ENCODE measurements at regions not wholly inside any gene's neighbourhood (a gene's known extent, or its start where the extent isn't known, plus 50 kb on each side); places are given as distances from the start of the nearest gene placed in this dataset.

GRCh38 chr2:200104015-200104414, 148.6 kb downstream of the MAIP1 start:
- Histone ChIP-seq H3K9me3 (ENCODE audit: low read depth) (no peaks in the 10 kb centered on the region), H3K27me3 (no peaks in the 10 kb centered on the region), H2AFZ (replicated peaks) (no peak overlapping the region), H3K27ac (no peak overlapping the region), H3K4me2 (no peak overlapping the region), H3K4me3 (no peak overlapping the region), H3K79me2 (ENCODE audit: low read depth) (no peaks in the 10 kb centered on the region), H3K36me3 (no peaks in the 10 kb centered on the region), H4K20me1 (ENCODE audit: low read depth) (no peaks in the 10 kb centered on the region), H3K9ac (no peak overlapping the region), H3F3A (ENCODE audit: low read depth) (no peaks in the 10 kb centered on the region), H3K4me1 (peaks cover 4% of the 10 kb centered on the region)
- Mint-ChIP-seq H3K27me3 (ENCODE audit: insufficient read depth, low read depth) (peaks cover 2% of the 10 kb centered on the region), H3K4me3 (no peak overlapping the region), H3K27ac (no peak overlapping the region), H3K4me1 (no peaks in the 10 kb centered on the region), H3K9me3 (no peaks in the 10 kb centered on the region), H3K36me3 (no peaks in the 10 kb centered on the region)
- no peak for TF ChIP-seq EZH2 (IDR thresholded peaks at IDR 0.05)
- no peak for TF ChIP-seq CTCF (IDR thresholded peaks at IDR 0.05)
- no peak for TF ChIP-seq EZH2phosphoT487 (IDR thresholded peaks at IDR 0.05)
- no peak for DNase-seq (ENCODE audit: low spot score)

- Mint-ChIP-seq H3K4me3 (no peak overlapping the region), H3K27me3 (ENCODE audit: insufficient read depth, low read depth) (peaks cover 2% of the 10 kb centered on the region), H3K27ac (no peak overlapping the region), H3K4me1 (no peaks in the 10 kb centered on the region), H3K9me3 (no peaks in the 10 kb centered on the region), H3K36me3 (no peaks in the 10 kb centered on the region)
- Histone ChIP-seq H3K27ac (no peak overlapping the region), H3K4me2 (no peak overlapping the region), H3K36me3 (no peaks in the 10 kb centered on the region), H3K27me3 (no peaks in the 10 kb centered on the region), H3F3A (ENCODE audit: low read depth) (no peaks in the 10 kb centered on the region), H3K4me1 (no peaks in the 10 kb centered on the region), H3K9me3 (ENCODE audit: low read depth) (no peaks in the 10 kb centered on the region), H2AFZ (replicated peaks) (no peak overlapping the region), H3K4me3 (no peak overlapping the region), H3K9ac (no peak overlapping the region), H4K20me1 (ENCODE audit: low read depth) (no peaks in the 10 kb centered on the region), H3K79me2 (ENCODE audit: low read depth) (no peaks in the 10 kb centered on the region)
- DNase-seq (ENCODE audit: low spot score): no peak
- TF ChIP-seq EZH2phosphoT487 (IDR thresholded peaks at IDR 0.05) (no peak), EZH2 (IDR thresholded peaks at IDR 0.05) (no peak), CTCF (IDR thresholded peaks at IDR 0.05) (no peak)
Measured at GRCh38 chr2:200107514-200108217, 152.3 kb downstream of the MAIP1 start.

DNA sequence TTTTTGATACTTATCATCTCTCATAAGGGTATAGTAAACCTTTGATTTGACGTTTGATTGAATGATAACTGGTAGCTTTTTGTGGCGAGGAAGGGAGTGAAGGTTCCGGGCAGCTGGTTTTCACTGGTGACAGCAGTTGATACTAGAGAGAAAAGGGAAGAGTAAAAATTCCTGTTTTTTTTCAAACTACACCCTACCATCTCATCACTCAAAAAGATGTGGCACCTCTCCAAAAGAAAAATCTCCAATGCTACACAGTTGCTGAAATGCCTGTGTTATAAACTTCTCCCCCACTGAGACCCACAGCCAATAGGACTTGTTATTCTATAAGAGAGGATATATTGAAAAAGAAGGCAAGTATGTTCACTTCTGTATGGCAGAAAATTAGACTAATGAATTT, 154.0 kb downstream of the MAIP1 start:
- H3F3A ChIP-seq (ENCODE audit: low read depth): no peaks in the 10 kb centered on the region
- peaks cover 2% of the 10 kb centered on the region for H3K27me3 Mint-ChIP-seq (ENCODE audit: insufficient read depth, low read depth)
- no peaks in the 10 kb centered on the region for H3K4me1 Mint-ChIP-seq
- H3K4me2 ChIP-seq: no peak overlapping the region
- peaks cover 5% of the 10 kb centered on the region for H3K9me3 Mint-ChIP-seq
- no peaks in the 10 kb centered on the region for H4K20me1 ChIP-seq (ENCODE audit: low read depth)
- H3K9me3 ChIP-seq (ENCODE audit: low read depth): no peaks in the 10 kb centered on the region
- no peak overlapping the region for H3K27ac ChIP-seq
- H3K36me3 ChIP-seq: no peaks in the 10 kb centered on the region
- no peak overlapping the region for H3K4me3 Mint-ChIP-seq
- no peaks in the 10 kb centered on the region for H3K79me2 ChIP-seq (ENCODE audit: low read depth)
- no peak for TF ChIP-seq CTCF (IDR thresholded peaks at IDR 0.05)
- no peak for TF ChIP-seq EZH2 (IDR thresholded peaks at IDR 0.05)
- TF ChIP-seq EZH2phosphoT487 (IDR thresholded peaks at IDR 0.05): no peak
- no peak overlapping the region for H3K27ac Mint-ChIP-seq
- H3K27me3 ChIP-seq: no peaks in the 10 kb centered on the region
- H3K36me3 Mint-ChIP-seq: no peaks in the 10 kb centered on the region
- H2AFZ ChIP-seq (replicated peaks): no peak overlapping the region
- no peak overlapping the region for H3K9ac ChIP-seq
- no peak for DNase-seq (ENCODE audit: low spot score)
- no peak overlapping the region for H3K4me3 ChIP-seq
- H3K4me1 ChIP-seq: no peaks in the 10 kb centered on the region
